UCSD-AML1 (cell line): ENCODE measurements at regions not wholly inside any gene's neighbourhood (a gene's known extent, or its start where the extent isn't known, plus 50 kb on each side); places are given as distances from the start of the nearest gene placed in this dataset.
A peak's percentile ranks its signal among the peaks of the same experiment; 100 is the strongest.

Experiments
- DNase-seq: peaks from one replicate; lab custom pipeline; 2025; ENCODE audit not compliant: unreplicated experiment; lab: John Stamatoyannopoulos, UW

GRCh38 chr16:87229230-87230188, 87.7 kb downstream of the C16orf95 start:
- DNase-seq = no peak

- no peak for DNase-seq
Observed at GRCh38 chr16:87230571-87230970, 86.6 kb downstream of the C16orf95 start.

DNA sequence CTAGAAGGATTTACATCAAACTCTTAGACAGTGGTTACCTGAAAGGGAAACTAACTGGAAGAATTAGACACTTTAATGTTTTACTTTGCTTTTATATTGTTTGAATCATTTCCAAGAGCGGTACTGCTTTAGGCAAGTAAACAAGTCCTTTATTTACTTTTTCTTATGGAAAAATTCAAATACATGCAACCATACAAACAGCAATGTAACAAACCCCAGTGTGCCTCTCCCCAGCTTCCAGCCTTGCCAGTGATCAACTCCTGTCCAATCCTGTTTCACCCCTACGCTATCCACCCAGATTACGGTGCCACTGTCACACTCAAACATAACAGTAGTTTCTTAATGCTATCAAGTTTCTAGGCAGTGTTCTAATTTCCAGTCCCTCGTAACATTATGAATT, 85.9 kb downstream of the C16orf95 start:
- DNase-seq = no peak

DNA sequence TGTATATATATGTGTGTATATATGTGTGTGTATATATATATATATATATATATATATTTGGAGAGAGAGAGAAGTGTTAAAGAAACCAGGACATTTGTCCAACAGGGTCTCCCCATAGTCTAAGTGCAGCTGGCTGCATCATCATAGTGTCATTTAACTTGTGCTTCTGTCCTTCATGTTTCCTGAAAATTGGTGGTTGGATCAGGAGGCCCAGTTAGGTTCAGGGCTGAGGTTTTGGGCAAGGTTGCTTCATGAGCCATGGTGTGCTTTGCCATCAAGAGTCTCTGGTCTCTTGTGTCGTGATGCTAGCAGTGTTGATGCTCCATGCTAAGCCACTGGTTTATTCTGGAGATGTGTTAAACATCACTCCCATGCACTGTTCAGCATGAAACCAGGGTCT, 85.3 kb downstream of the C16orf95 start:
- DNase-seq = no peak

DNA sequence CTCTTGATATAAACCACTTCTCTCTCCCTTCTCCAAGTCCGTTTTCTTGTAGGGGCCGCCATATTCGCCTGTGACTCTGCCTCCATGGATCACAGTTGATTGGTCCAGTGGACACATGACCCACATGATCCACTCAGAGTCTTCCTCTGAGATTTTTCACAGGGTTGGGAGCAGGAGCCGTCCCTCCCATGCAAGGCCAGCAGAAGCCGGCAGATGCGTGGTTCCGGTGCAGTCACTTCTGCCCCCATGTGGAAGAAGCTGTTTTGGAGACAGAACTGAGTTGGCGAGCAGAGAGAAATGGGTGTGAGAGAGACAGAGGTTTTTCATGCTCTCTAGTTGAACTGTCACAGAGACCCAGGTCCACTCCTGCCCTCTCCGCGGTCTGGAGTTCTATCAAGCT, 83.3 kb downstream of the C16orf95 start:
- peak; percentile 27 for DNase-seq

GRCh38 chr16:87234601-87235000, 82.6 kb downstream of the C16orf95 start:
- DNase-seq = no peak

DNA sequence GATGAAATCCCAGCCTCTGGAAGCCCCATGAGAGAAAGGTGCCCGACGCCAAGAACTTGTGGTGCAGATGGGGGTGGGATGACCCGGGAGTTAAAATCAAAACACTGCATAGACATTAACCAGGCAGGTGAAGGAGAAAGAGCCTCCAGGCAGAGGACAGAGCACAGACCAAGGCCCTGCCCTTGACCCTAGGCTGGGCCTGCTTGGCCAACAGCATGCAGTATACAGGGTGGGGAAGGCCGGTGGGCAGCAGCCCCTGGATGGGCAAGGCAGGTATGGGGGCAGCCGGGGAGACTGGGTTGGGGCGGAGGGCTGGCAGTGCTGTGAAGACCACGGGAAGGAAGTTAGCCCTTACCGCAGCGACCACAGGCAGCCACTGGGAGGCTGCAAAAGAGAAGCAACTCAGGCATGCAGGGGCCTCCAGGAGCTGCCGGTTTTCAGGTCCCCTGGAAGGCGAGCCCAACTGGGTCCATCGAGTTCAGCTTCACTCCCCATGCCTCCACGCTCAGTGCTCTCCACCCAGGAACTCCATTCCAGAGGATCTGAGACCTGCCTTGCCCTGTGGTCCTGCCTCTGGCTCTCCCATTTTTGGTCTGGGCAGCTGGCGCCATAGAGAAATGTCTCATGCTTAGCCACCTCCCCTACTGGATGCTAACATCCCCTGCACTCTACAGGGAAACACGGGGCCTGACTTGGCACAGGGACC, 81.2 kb downstream of the C16orf95 start:
- DNase-seq = peak; percentile 77

DNA sequence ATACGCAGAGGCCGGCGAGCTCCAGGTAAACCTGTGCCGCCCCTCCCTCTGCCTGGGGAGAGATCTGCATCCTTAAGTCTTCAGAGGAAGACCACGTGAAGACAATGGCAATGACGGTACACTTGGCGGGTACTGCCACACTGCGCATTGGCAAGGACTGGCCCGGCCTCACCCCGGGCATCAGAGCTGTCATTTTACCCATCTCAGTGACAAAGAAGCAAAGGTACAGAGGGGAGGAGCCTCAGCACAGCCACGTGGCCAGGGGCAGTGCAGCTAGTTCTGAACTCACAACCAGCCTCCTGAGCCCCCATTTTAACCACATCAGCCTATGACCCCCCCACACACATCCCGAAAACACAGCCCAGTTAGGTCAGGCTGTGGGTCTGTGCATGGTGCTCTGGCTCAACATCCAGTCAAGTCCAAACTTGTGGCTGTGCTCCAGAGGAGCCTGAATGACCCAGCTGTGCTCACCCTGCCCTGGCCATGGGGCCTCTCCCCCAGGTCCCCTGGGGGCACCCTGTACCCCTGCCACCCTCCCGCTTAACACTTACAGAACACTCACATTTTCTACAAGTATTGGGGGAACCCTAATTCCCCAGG, 80.6 kb downstream of the C16orf95 start:
- no peak for DNase-seq

DNA sequence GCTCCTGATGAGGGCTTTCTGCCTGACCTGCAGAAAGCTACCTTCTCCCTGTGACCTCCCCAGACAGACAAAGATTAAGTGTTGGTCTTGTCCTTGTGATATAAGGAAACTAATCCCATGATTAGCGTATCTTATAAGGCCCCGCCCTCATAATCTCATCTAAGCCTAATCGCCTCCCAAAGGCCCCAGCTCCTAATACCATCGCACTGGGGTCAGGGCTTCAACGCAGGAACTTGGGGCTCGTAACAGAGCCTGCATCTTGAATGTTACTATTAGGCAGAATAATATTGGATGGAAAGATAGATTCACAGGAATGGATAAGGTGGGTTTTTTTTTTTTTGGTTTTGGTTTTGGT, 78.9 kb downstream of the C16orf95 start:
- DNase-seq = no peak

DNA sequence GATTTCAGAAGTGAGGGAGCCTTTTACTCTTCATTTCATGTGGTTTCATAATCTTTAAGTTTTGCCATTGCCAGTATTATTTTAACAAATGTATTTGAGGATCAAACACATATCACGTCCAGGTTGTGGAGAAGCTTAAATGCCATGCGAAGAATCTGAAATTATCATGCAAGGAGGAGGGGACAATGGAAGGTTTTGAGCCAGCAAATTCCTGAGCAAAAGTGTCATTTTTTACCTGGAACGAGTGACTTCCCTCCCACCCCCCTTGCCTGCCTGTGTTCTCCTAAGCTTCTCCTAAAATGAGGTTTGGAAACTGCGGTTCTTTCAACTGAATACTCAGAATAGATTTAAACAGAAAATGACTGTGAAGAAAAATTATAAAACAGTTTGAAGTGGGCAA, 77.6 kb downstream of the C16orf95 start:
- DNase-seq = no peak

GRCh38 chr16:87240211-87241136, 76.7 kb downstream of the C16orf95 start:
- DNase-seq = no peak

DNA sequence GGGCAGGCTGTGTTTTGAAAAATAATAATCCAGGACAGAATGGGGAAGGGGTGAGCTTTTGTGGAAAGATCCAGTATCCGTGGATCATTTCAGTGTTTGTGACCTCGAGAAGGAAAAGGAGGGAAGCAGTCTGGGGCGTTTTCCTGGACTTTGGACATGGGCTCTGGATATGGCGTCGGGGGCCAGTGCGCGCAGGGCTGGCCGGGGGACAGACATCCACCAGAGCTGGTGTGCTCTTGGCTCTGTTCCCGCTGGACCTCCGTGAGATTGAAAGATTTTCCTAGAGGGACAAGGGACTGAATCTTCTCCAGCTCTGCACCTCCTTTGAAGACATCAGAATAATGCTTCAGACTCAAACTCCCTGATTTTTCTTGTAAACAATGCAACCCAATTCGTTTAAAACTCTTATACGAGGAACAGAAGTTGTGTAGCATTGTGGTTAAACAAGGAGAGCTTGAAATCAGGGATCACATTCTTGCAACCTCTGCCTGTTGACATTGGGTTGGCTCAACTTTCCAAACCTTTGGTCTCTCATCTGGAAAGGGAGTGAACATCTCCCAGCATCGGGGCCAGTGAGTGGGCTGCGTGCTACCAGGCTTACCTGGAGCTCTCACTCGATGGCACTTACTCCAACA, 75.9 kb downstream of the C16orf95 start:
- DNase-seq = no peak

GRCh38 chr16:87243478-87243877, 73.7 kb downstream of the C16orf95 start:
- no peak for DNase-seq

GRCh38 chr16:87244636-87245197, 72.5 kb downstream of the C16orf95 start:
- DNase-seq = no peak

- no peak for DNase-seq
Observed at GRCh38 chr16:87245511-87245910, 71.7 kb downstream of the C16orf95 start.

- DNase-seq = no peak
Observed at GRCh38 chr16:87246269-87247065, 70.7 kb downstream of the C16orf95 start.

GRCh38 chr16:87248714-87249113, 68.5 kb downstream of the C16orf95 start:
- no peak for DNase-seq

DNA sequence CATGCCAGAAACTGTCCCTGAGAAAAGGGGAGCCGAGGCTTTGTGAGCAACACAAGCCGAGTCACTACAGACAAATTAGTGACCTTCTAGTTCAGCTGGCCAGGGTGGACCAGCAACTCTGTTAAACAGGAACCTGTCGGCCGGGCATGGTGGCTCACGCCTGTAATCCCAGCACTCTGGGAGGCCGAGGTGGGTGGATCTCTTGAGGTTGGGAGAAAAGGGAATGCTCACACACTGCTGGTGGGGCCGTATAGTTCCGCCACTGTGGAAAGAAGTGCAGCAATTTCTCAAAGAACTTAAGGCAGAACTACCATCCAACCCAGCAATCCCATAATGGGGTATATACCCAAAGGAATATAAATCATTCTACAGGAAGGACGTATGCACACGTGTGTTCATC, 67.8 kb downstream of the C16orf95 start:
- DNase-seq = no peak

DNA sequence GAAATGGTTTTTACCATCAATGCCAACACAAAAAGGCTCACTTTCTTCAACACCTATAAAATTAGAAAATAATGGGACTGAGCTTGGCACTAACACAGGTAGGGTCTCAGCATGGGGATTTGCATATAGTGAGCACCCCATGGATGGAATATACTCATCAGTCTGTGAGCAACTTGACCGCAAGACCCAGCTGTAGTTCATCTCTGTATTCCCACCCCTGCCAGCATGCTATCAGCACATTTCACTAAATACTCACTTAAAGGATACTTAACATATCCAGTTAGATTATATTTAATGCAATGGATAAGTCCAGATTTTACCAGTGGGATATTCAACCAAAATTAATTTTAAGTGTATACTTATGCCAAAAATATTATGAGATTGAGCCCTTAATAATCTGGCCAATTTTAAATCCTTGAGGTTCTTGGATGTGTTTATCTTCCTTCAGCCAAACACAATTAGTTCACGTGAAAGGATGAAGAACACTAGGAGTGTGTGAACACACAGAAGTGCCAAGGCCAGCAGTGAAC, 66.7 kb downstream of the C16orf95 start:
- no peak for DNase-seq
